Tibial nerve (tissue), 3 donors: ENCODE measurements at regions not wholly inside any gene's neighbourhood (a gene's known extent, or its start where the extent isn't known, plus 50 kb on each side); places are given as distances from the start of the nearest gene placed in this dataset.

Experiments used
- CTCF ChIP-seq, 5 experiments: fragments of 200-600 bp in 3 of 5; fragments of 450-650 bp in 2 of 5; sonication (generic) in 3 of 5; IDR thresholded peaks; one replicate each; pipeline ENCODE4 v1.5.1; 2016 to 2019; ENCODE audit warnings: antibody characterized with exemption in 5 of 5, mild to moderate bottlenecking in 3 of 5, moderate library complexity in 2 of 5
- POLR2A ChIP-seq, 2 donors: fragments of 450-650 bp; IDR thresholded peaks; one replicate each; pipeline ENCODE4 v1.6.1; 2017; ENCODE audit warnings: antibody characterized with exemption in 2 of 2, mild to moderate bottlenecking in 2 of 2, moderate library complexity in 2 of 2

DNA sequence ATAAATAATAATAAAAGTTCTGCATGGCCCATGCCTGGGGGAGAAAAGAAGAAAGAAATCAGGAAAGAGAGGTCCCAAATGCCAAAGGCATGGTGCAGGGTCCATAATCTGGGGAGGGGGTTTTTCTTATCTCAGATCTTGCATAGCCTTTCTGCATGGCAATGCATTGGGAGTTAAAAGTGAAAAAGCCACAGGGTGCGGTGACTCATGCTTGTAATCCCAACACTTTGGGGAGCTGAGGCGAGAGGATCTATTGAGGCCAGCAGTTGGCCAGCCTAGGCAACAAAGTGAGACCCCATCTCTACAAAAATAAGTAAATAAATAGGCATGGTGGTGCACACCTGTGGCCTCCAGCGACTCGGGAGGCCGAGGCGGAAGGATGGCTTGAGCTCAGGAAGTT lies 76.8 kb upstream of the GATA2 start:
- TF ChIP-seq CTCF (IDR thresholded peaks at IDR 0.05) (no peak), POLR2A (IDR thresholded peaks at IDR 0.05) (no peak)
